Neural cell (in vitro differentiated cells): ENCODE measurements at regions not wholly inside any gene's neighbourhood (a gene's known extent, or its start where the extent isn't known, plus 50 kb on each side); places are given as distances from the start of the nearest gene placed in this dataset.

ENCODE experiments used
- EP300 ChIP-seq: fragments of 450-650 bp; conservative IDR thresholded peaks from 2 replicates; pipeline ENCODE4 v1.6.1; 2014; ENCODE audit warnings: antibody characterized with exemption, mild to moderate bottlenecking, moderate library complexity; ENCODE audit not compliant: poor library complexity, severe bottlenecking
- EZH2 ChIP-seq: fragments of 200-600, 300-800 bp; shearing (Covaris generic), sonication (generic); IDR thresholded peaks from 2 replicates; pipeline ENCODE4 v1.6.1; 2014; ENCODE audit warnings: antibody characterized with exemption, low read length, borderline replicate concordance, mild to moderate bottlenecking; ENCODE audit not compliant: insufficient read depth, poor library complexity, severe bottlenecking
- MXI1 ChIP-seq: fragments of 450-650 bp; conservative IDR thresholded peaks from 2 replicates; pipeline ENCODE4 v1.6.1; 2014; ENCODE audit warnings: antibody characterized with exemption, mild to moderate bottlenecking; ENCODE audit not compliant: poor library complexity, severe bottlenecking
- POLR2AphosphoS5 ChIP-seq: IDR thresholded peaks from 2 replicates; pipeline ENCODE4 v1.6.1; 2012
- RAD21 ChIP-seq: fragments of 450-650 bp; conservative IDR thresholded peaks from 2 replicates; pipeline ENCODE4 v1.6.1; 2014; ENCODE audit warnings: antibody characterized with exemption, mild to moderate bottlenecking, moderate library complexity
- SMC3 ChIP-seq: fragments of 450-650 bp; conservative IDR thresholded peaks from 2 replicates; pipeline ENCODE4 v1.6.1; 2014; ENCODE audit warnings: antibody characterized with exemption, mild to moderate bottlenecking, moderate library complexity; ENCODE audit not compliant: poor library complexity
- TAF1 ChIP-seq: IDR thresholded peaks from 2 replicates; pipeline ENCODE4 v1.6.1; 2012; ENCODE audit warnings: low read depth
- TF ChIP-seq, protein P1 (sequence below): fragments of 450-650 bp; IDR thresholded peaks from 2 replicates; pipeline ENCODE4 v1.5.1; 2014; ENCODE audit warnings: antibody characterized with exemption, mild to moderate bottlenecking, moderate library complexity; ENCODE audit not compliant: poor library complexity, severe bottlenecking
- TF ChIP-seq, protein P2 (sequence below): IDR thresholded peaks from 2 replicates; pipeline ENCODE4 v1.6.1; 2012; ENCODE audit warnings: borderline replicate concordance

- TF ChIP-seq, protein P1, sequence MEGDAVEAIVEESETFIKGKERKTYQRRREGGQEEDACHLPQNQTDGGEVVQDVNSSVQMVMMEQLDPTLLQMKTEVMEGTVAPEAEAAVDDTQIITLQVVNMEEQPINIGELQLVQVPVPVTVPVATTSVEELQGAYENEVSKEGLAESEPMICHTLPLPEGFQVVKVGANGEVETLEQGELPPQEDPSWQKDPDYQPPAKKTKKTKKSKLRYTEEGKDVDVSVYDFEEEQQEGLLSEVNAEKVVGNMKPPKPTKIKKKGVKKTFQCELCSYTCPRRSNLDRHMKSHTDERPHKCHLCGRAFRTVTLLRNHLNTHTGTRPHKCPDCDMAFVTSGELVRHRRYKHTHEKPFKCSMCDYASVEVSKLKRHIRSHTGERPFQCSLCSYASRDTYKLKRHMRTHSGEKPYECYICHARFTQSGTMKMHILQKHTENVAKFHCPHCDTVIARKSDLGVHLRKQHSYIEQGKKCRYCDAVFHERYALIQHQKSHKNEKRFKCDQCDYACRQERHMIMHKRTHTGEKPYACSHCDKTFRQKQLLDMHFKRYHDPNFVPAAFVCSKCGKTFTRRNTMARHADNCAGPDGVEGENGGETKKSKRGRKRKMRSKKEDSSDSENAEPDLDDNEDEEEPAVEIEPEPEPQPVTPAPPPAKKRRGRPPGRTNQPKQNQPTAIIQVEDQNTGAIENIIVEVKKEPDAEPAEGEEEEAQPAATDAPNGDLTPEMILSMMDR: no peak
- no peak for TF ChIP-seq EZH2
- TF ChIP-seq SMC3: no peak
- no peak for TF ChIP-seq MXI1
- TF ChIP-seq, protein P2, sequence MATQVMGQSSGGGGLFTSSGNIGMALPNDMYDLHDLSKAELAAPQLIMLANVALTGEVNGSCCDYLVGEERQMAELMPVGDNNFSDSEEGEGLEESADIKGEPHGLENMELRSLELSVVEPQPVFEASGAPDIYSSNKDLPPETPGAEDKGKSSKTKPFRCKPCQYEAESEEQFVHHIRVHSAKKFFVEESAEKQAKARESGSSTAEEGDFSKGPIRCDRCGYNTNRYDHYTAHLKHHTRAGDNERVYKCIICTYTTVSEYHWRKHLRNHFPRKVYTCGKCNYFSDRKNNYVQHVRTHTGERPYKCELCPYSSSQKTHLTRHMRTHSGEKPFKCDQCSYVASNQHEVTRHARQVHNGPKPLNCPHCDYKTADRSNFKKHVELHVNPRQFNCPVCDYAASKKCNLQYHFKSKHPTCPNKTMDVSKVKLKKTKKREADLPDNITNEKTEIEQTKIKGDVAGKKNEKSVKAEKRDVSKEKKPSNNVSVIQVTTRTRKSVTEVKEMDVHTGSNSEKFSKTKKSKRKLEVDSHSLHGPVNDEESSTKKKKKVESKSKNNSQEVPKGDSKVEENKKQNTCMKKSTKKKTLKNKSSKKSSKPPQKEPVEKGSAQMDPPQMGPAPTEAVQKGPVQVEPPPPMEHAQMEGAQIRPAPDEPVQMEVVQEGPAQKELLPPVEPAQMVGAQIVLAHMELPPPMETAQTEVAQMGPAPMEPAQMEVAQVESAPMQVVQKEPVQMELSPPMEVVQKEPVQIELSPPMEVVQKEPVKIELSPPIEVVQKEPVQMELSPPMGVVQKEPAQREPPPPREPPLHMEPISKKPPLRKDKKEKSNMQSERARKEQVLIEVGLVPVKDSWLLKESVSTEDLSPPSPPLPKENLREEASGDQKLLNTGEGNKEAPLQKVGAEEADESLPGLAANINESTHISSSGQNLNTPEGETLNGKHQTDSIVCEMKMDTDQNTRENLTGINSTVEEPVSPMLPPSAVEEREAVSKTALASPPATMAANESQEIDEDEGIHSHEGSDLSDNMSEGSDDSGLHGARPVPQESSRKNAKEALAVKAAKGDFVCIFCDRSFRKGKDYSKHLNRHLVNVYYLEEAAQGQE: no peak
- no peak for TF ChIP-seq TAF1
- no peak for TF ChIP-seq RAD21
- TF ChIP-seq POLR2AphosphoS5: no peak
- no peak for TF ChIP-seq EP300
Observed at GRCh38 chr2:194730266-194730665, 926.8 kb upstream of the SLC39A10 start.
